CD14-positive monocyte (primary cell): ENCODE measurements at regions not wholly inside any gene's neighbourhood (a gene's known extent, or its start where the extent isn't known, plus 50 kb on each side); places are given as distances from the start of the nearest gene placed in this dataset.

Experiments
- DNase-seq, 3 donors: peaks; one replicate each; pipeline ENCODE4 v3.0.0-alpha.2; 2011 to 2022
- H2AFZ ChIP-seq: 2 replicates; pipeline ENCODE4 v1.6.0; 2012; ENCODE audit warnings: mild to moderate bottlenecking, low read depth, low read length, inconsistent platforms; ENCODE audit not compliant: insufficient read depth, poor library complexity, severe bottlenecking
- H3K27ac ChIP-seq, 2 donors: 1 replicate in 1 of 2; 2 replicates in 1 of 2; pipeline ENCODE4 v1.5.1; 2012 to 2013; ENCODE audit warnings: low read length in 2 of 2, control low read depth in 1 of 2, inconsistent platforms in 1 of 2, low read depth in 1 of 2, mild to moderate bottlenecking in 1 of 2
- H3K27me3 ChIP-seq, 2 donors: one replicate each; pipeline versions ENCODE4 v1.6.0 to v1.6.1; 2011 to 2013; ENCODE audit warnings: low read length in 2 of 2; ENCODE audit not compliant: control insufficient read depth in 2 of 2, insufficient read depth in 2 of 2
- H3K36me3 ChIP-seq, 2 donors: replicated peaks in 1 of 2; 1 replicate in 1 of 2; 2 replicates in 1 of 2; pipeline versions ENCODE4 v1.5.1 to v1.6.1; 2012 to 2013; ENCODE audit warnings: low read length in 2 of 2, control low read depth in 1 of 2, inconsistent platforms in 1 of 2, mild to moderate bottlenecking in 1 of 2; ENCODE audit not compliant: insufficient read depth in 2 of 2, control insufficient read depth in 1 of 2
- H3K4me1 ChIP-seq, 2 donors: 1 replicate in 1 of 2; 2 replicates in 1 of 2; pipeline versions ENCODE4 v1.5.1 to v1.6.1; 2012 to 2013; ENCODE audit warnings: low read length in 2 of 2, control low read depth in 1 of 2, inconsistent platforms in 1 of 2, mild to moderate bottlenecking in 1 of 2, moderate library complexity in 1 of 2; ENCODE audit not compliant: insufficient read depth in 2 of 2, control insufficient read depth in 1 of 2
- H3K4me2 ChIP-seq: replicated peaks from 2 replicates; pipeline ENCODE3; 2012; ENCODE audit warnings: low read length, moderate library complexity, mild to moderate bottlenecking; ENCODE audit not compliant: poor library complexity, severe bottlenecking; ENCODE audit errors: extremely low read depth
- H3K4me3 ChIP-seq, 3 experiments: fragments of 200-600 bp in 1 of 3; sonication (generic) in 1 of 3; replicated peaks in 1 of 3; 1 replicate in 2 of 3; 2 replicates in 1 of 3; pipeline ENCODE4 v1.5.1; 2011 to 2013; ENCODE audit warnings: low read length in 3 of 3, mild to moderate bottlenecking in 3 of 3, control low read depth in 2 of 3, low read depth in 2 of 3, inconsistent platforms in 1 of 3, moderate library complexity in 1 of 3
- H3K79me2 ChIP-seq: 2 replicates; pipeline ENCODE4 v1.6.0; 2012; ENCODE audit warnings: mild to moderate bottlenecking, control low read depth, inconsistent platforms, low read length, moderate library complexity; ENCODE audit not compliant: insufficient read depth
- H3K9ac ChIP-seq: 2 replicates; pipeline ENCODE4 v1.6.0; 2017; ENCODE audit warnings: low read length, mild to moderate bottlenecking; ENCODE audit not compliant: insufficient read depth, poor library complexity, severe bottlenecking
- H3K9me3 ChIP-seq, 2 donors: replicated peaks in 1 of 2; 1 replicate in 1 of 2; 2 replicates in 1 of 2; pipeline versions ENCODE4 v1.5.1 to v1.6.1; 2012 to 2013; ENCODE audit warnings: low read length in 2 of 2, control low read depth in 1 of 2; ENCODE audit not compliant: control insufficient read depth in 1 of 2, insufficient read depth in 1 of 2
- H4K20me1 ChIP-seq: 2 replicates; pipeline ENCODE4 v1.6.0; 2012; ENCODE audit warnings: mild to moderate bottlenecking, low read length, control low read depth, moderate library complexity; ENCODE audit not compliant: insufficient read depth
- H3K27ac Mint-ChIP-seq, 7 donors: one replicate each; pipeline ENCODE4 v1.8.0; 2020; ENCODE audit warnings: mild to moderate bottlenecking in 7 of 7, mixed read lengths in 7 of 7, moderate library complexity in 6 of 7, inconsistent platforms in 2 of 7
- H3K27me3 Mint-ChIP-seq, 3 donors: one replicate each; pipeline ENCODE4 v1.8.0; 2021 to 2022; ENCODE audit warnings: low read depth in 3 of 3, mild to moderate bottlenecking in 3 of 3, mixed read lengths in 3 of 3, moderate library complexity in 3 of 3, inconsistent platforms in 1 of 3
- H3K36me3 Mint-ChIP-seq, 2 donors: one replicate each; pipeline ENCODE4 v1.8.0; 2020; ENCODE audit warnings: mixed read lengths in 2 of 2, inconsistent platforms in 1 of 2, mild to moderate bottlenecking in 1 of 2
- H3K4me1 Mint-ChIP-seq: one replicate; pipeline ENCODE4 v1.8.0; 2020; ENCODE audit warnings: mild to moderate bottlenecking, mixed read lengths
- H3K4me3 Mint-ChIP-seq, 2 donors: one replicate each; pipeline ENCODE4 v1.8.0; 2020; ENCODE audit warnings: mild to moderate bottlenecking in 2 of 2, mixed read lengths in 2 of 2, moderate library complexity in 1 of 2
- H3K9me3 Mint-ChIP-seq, 7 donors: one replicate each; pipeline ENCODE4 v1.8.0; 2020 to 2022; ENCODE audit warnings: mixed read lengths in 7 of 7, mild to moderate bottlenecking in 6 of 7, moderate library complexity in 6 of 7, inconsistent platforms in 2 of 7
- WGBS: methylation state at CpG from one replicate; pipeline ENCODE4 v1.1.5; 2013; ENCODE audit warnings: missing lambda C conversion rate; ENCODE audit not compliant: insufficient coverage; 5-methylcytosine and 5-hydroxymethylcytosine counted together
- intact Hi-C, 2 donors: fragments of 100-400 bp; cut with micrococcal nuclease; formaldehyde crosslinking; loops; one replicate each; pipeline versions ENCODE4 v1.15.0 to v1.15.1; 2023
- TF ChIP-seq, protein P1 (sequence below): fragments of 200-600 bp; IDR thresholded peaks from one replicate; pipeline ENCODE4 v1.8.0; 2022; ENCODE audit warnings: antibody characterized with exemption, mild to moderate bottlenecking

DNA sequence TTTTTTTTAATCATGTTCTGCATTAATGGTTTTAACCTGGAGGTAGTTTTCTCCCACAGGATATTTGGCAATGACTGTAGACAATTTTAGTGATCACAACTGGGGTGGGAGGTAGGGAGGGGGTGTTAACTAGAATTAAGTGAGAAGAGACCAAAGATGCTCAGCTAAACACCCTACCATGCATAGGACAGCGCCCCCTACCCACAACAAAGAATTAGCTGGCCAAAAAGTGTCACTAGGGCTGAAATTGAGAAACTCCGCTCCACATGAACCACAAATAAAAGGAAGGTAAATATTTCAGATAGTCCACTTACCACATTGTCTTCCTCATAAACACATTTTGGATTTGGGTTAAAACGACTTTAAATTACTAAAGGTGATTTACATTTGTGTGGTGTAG lies 942.6 kb downstream of the SUCLG1 start:
- no peak for DNase-seq
- no peak overlapping the region for H3K27ac ChIP-seq
- H3K36me3 Mint-ChIP-seq = no peaks in the 10 kb centered on the region
- H3K27me3 Mint-ChIP-seq = no peaks in the 10 kb centered on the region
- H3K4me3 Mint-ChIP-seq = no peak overlapping the region
- no peak overlapping the region for H3K4me2 ChIP-seq
- intact Hi-C loops = no loop called here
- H3K27ac Mint-ChIP-seq = no peak overlapping the region
- peaks cover 5 to 25% (median 7%) of the 10 kb centered on the region in 7 donors for H3K9me3 Mint-ChIP-seq
- no peak overlapping the region for H2AFZ ChIP-seq
- H3K4me3 ChIP-seq = no peak overlapping the region
- H3K79me2 ChIP-seq = no peaks in the 10 kb centered on the region
- no peaks in the 10 kb centered on the region for H3K27me3 ChIP-seq
- no peaks in the 10 kb centered on the region for H3K36me3 ChIP-seq
- TF ChIP-seq, protein P1, sequence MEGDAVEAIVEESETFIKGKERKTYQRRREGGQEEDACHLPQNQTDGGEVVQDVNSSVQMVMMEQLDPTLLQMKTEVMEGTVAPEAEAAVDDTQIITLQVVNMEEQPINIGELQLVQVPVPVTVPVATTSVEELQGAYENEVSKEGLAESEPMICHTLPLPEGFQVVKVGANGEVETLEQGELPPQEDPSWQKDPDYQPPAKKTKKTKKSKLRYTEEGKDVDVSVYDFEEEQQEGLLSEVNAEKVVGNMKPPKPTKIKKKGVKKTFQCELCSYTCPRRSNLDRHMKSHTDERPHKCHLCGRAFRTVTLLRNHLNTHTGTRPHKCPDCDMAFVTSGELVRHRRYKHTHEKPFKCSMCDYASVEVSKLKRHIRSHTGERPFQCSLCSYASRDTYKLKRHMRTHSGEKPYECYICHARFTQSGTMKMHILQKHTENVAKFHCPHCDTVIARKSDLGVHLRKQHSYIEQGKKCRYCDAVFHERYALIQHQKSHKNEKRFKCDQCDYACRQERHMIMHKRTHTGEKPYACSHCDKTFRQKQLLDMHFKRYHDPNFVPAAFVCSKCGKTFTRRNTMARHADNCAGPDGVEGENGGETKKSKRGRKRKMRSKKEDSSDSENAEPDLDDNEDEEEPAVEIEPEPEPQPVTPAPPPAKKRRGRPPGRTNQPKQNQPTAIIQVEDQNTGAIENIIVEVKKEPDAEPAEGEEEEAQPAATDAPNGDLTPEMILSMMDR = no peak
- H3K4me1 ChIP-seq = no peaks in the 10 kb centered on the region
- H3K9ac ChIP-seq = no peak overlapping the region
- H3K4me1 Mint-ChIP-seq = no peaks in the 10 kb centered on the region
- H4K20me1 ChIP-seq = no peaks in the 10 kb centered on the region
- H3K9me3 ChIP-seq = peaks cover 19 to 20% of the 10 kb centered on the region in 2 donors
- WGBS = no CpG with 5 or more reads among the region's 3 CpGs

- no peak overlapping the region for H3K4me3 ChIP-seq
- H3K9ac ChIP-seq = no peak overlapping the region
- H3K9me3 ChIP-seq = no peaks in the 10 kb centered on the region
- no peak overlapping the region for H3K27ac Mint-ChIP-seq
- no peak overlapping the region for H3K4me3 Mint-ChIP-seq
- no peaks in the 10 kb centered on the region for H3K4me1 ChIP-seq
- TF ChIP-seq, protein P1 = no peak
- H3K27me3 ChIP-seq = no peaks in the 10 kb centered on the region
- H3K4me1 Mint-ChIP-seq = no peaks in the 10 kb centered on the region
- no peaks in the 10 kb centered on the region for H3K79me2 ChIP-seq
- H3K4me2 ChIP-seq = no peak overlapping the region
- H3K36me3 ChIP-seq = no peaks in the 10 kb centered on the region
- 75% methylated on average over 1 of the region's 1 CpG for WGBS
- H4K20me1 ChIP-seq = no peaks in the 10 kb centered on the region
- H3K27ac ChIP-seq = no peak overlapping the region
- H3K9me3 Mint-ChIP-seq = peaks cover 0 to 5% (median 0%) of the 10 kb centered on the region in 7 donors
- H3K36me3 Mint-ChIP-seq = no peaks in the 10 kb centered on the region
- H3K27me3 Mint-ChIP-seq = peaks cover 0 to 1% (median 0%) of the 10 kb centered on the region in 3 donors
- intact Hi-C loops = no loop called here
- no peak for DNase-seq
- no peak overlapping the region for H2AFZ ChIP-seq
Observed at GRCh38 chr2:83487451-83487850, 971.6 kb downstream of the SUCLG1 start.
